GM18505 (cell line): ENCODE measurements at regions not wholly inside any gene's neighbourhood (a gene's known extent, or its start where the extent isn't known, plus 50 kb on each side); places are given as distances from the start of the nearest gene placed in this dataset.

Source experiments
- ATAC-seq: cut with Tn5 transposase; IDR thresholded peaks from one replicate; pipeline ENCODE4 v1.9.1; 2021; ENCODE audit not compliant: unreplicated experiment
- POLR2A ChIP-seq: IDR thresholded peaks from 4 replicates; pipeline ENCODE4 v1.6.1; 2011; ENCODE audit warnings: borderline replicate concordance; ENCODE audit not compliant: insufficient read depth, insufficient read length; ENCODE audit errors: extremely low read depth

- no peak for ATAC-seq
- TF ChIP-seq POLR2A: no peak
These were observed 598.6 kb downstream of the BUD13 start for GRCh38 chr11:116173941-116174911.

DNA sequence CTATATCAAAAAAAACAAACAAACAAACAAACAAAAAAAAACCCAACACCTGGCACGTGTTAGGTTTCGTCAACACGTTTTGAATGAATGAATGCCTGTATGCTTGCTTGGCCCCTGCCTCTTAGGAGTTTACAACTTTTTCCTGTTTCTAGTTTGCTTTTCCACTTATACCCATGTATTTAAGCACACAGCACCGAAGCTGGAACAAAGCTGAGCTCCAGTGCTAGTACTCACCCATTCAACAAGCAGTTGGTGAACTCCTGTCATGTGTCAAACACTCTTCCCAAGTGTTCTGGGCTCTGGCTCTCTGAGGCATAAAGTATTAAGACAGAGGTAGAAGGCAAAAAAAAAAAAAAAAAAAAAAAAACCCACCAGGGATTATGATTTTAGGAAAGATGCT, 599.3 kb downstream of the BUD13 start:
- no peak for TF ChIP-seq POLR2A
- no peak for ATAC-seq

DNA sequence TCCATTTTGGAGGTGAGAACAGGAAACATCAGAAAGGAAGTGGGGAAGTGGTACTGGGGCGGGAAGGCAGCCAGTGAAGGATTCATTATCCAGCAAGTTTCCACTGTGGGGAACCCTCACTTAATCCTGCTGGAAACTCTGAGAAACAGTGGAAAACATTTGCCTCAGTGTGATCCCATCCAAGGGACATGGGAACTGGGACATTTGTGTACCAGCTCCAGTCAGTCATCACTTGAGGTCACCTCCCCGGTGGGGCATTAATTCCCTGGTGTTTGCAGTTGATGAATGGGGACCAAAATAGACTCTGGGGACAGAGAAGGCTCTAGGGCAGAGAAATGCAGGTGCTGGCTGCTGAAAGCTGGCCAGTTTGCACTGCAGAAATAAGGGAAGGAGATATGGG, 599.9 kb downstream of the BUD13 start:
- no peak for ATAC-seq
- no peak for TF ChIP-seq POLR2A

DNA sequence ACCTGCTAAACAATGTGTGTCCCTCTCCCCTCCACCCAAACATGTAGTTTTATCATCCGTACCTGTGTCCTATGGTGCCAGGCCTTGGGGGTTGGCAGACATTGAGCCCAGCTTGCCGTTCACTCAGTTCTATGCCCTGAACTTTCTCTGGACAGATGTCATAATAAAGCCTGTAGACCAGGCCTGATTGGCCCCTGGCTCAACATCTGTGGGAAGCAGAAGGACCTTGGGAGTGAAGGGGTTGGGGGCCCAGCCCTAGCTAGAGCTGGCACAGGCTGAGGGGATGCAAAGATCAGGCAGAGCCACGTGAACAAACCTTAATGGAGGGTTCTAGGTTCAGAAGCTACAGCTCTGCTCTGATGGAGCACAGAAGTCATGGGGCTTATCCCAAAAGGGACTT, 600.6 kb downstream of the BUD13 start:
- no peak for TF ChIP-seq POLR2A
- ATAC-seq: no peak

GRCh38 chr11:116171271-116172140, 601.3 kb downstream of the BUD13 start:
- TF ChIP-seq POLR2A: no peak
- ATAC-seq: no peak

- no peak for ATAC-seq
- no peak for TF ChIP-seq POLR2A
These were observed 602.2 kb downstream of the BUD13 start for GRCh38 chr11:116170526-116171120.

- ATAC-seq: no peak
- no peak for TF ChIP-seq POLR2A
These were observed 603.0 kb downstream of the BUD13 start for GRCh38 chr11:116169776-116170175.

DNA sequence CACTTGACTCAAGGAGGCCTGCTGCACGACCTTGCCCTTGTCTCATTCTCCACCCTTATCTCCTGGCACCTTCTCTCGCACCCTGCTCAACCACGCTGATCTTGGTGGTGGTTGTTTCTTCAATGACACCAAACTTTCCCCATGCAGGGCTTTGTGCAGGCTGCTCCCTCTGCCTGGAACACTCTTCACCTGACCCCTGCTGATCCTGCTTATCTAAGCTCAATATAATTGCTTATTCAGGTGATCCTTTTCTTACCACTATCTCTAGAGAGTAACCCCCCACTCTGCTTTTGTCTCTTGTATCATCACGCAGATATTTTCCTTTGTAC, 604.4 kb downstream of the BUD13 start:
- ATAC-seq: no peak
- no peak for TF ChIP-seq POLR2A

GRCh38 chr11:116167706-116168458, 604.9 kb downstream of the BUD13 start:
- no peak for TF ChIP-seq POLR2A
- no peak for ATAC-seq

DNA sequence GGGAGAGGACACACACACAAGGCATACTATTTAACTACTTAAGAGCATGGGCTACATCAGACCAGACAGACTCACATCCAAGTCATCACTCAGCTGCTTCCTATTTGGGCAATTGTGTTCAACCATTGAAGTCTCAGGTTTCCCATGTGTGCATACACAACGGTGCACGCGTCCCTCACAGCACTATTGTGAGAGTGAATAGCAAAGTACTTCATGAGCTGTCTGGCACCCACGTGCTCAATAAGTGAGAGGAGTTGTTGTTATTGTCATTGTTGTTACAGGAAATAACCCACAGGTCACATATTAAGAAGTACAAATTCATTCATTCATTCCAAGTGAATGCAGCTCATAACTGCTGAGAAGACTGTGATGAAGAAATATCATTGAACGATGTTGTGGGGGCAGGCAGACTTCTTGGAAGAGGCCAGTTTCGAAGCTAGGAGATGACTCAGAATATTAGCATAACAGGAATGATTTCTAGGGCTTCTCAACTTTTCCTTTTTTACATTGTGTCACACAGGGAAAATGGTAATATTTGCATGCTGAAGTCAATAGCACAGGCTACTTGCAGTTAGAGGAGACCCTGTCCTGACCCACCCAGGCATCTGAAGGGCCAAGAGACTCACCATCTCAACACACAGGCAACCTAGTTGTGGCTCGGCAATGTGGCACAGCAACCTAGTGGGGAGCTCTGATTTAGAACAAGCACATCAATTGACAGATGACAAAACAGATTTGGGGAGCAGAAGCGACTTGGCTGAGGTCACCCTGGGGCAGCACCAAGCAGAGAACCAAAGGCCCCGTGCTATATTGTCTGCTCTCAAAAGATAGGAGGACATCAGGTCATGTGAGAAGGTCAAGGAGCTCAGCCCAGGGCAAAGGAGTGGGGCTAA, 606.0 kb downstream of the BUD13 start:
- no peak for TF ChIP-seq POLR2A
- no peak for ATAC-seq

DNA sequence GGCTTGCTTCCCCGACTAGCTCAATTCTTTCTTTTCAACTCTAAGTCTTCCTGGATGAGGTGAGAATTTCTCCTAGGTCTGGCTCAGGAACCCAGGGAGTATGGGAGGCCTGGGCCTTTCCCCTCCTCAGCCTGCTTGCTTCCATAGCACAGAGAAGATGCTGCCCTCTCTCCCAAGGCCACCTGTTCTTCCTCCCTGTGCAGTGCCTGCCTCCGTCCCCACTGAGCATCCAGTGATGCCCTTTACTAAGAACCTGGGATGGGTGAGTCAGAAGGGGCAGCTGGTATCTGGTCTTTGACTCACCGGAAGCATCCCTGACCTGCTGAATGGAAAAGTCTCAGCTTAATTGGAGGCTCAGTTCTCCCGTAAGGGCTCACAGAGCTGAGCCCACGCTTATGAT, 607.9 kb downstream of the BUD13 start:
- TF ChIP-seq POLR2A: no peak
- ATAC-seq: no peak

GRCh38 chr11:116162886-116163230, 609.9 kb downstream of the BUD13 start:
- TF ChIP-seq POLR2A: no peak
- ATAC-seq: no peak
